Body of pancreas (tissue), 4 donors: ENCODE measurements at regions not wholly inside any gene's neighbourhood (a gene's known extent, or its start where the extent isn't known, plus 50 kb on each side); places are given as distances from the start of the nearest gene placed in this dataset.

Source experiments
- ATAC-seq: fragments of 150-250 bp; one replicate; pipeline ENCODE4 v1.9.1; 2016
- DNase-seq, 4 donors: peaks; one replicate each; pipeline ENCODE4 v3.0.0-alpha.2; 2019
- H3K27ac ChIP-seq, 4 donors: fragments of 200-600 bp; sonication (generic); 1 replicate in 3 of 4; 2 replicates in 1 of 4; pipeline versions ENCODE4 v1.5.1 to v1.6.1; 2016 to 2019; ENCODE audit warnings: mild to moderate bottlenecking in 1 of 4, mixed read lengths in 1 of 4, moderate library complexity in 1 of 4
- H3K27me3 ChIP-seq, 2 donors: fragments of 200-600 bp; sonication (generic); one replicate each; pipeline ENCODE4 v1.6.0; 2016; ENCODE audit warnings: mild to moderate bottlenecking in 1 of 2
- H3K36me3 ChIP-seq, 2 donors: fragments of 200-600 bp; sonication (generic); replicated peaks in 1 of 2; 2 replicates each; pipeline ENCODE4 v1.5.1; 2016; ENCODE audit warnings: low read depth in 2 of 2; ENCODE audit not compliant: insufficient read depth in 1 of 2
- H3K4me1 ChIP-seq: fragments of 200-600 bp; sonication (generic); one replicate; pipeline ENCODE4 v1.6.0; 2016
- H3K4me3 ChIP-seq, 2 donors: fragments of 200-600 bp; sonication (generic); 1 replicate in 1 of 2; 2 replicates in 1 of 2; pipeline ENCODE4 v1.5.1; 2016 to 2019
- H3K9me3 ChIP-seq, 3 donors: fragments of 200-600 bp; sonication (generic); 1 replicate in 2 of 3; 2 replicates in 1 of 3; pipeline ENCODE4 v1.5.1; 2016
- CTCF ChIP-seq, 7 experiments: fragments of 450-650 bp in 4 of 7; fragments of 200-600 bp in 3 of 7; sonication (generic) in 3 of 7; IDR thresholded peaks; one replicate each; pipeline ENCODE4 v1.5.1; 2016 to 2019; ENCODE audit warnings: antibody characterized with exemption in 7 of 7
- POLR2A ChIP-seq, 3 donors: fragments of 450-650 bp; IDR thresholded peaks; one replicate each; pipeline ENCODE4 v1.6.1; 2016; ENCODE audit warnings: antibody characterized with exemption in 3 of 3, mild to moderate bottlenecking in 2 of 3
- WGBS, 2 donors: methylation state at CpG; one replicate each; pipeline ENCODE4 v1.1.5; 2017; 5-methylcytosine and 5-hydroxymethylcytosine counted together
- intact Hi-C: fragments of 100-400 bp; cut with DNase I; formaldehyde crosslinking; loops from one replicate; pipeline ENCODE4 v1.15.1; 2023

- Histone ChIP-seq H3K36me3 (no peaks in the 10 kb centered on the region), H3K4me3 (no peak overlapping the region), H3K27ac (no peak overlapping the region), H3K4me1 (no peaks in the 10 kb centered on the region), H3K27me3 (no peaks in the 10 kb centered on the region), H3K9me3 (peaks cover 0 to 7% (median 0%) of the 10 kb centered on the region in 3 donors)
- ATAC-seq (no peak), DNase-seq (no peak)
- intact Hi-C loops: no loop called here
- no peak for TF ChIP-seq CTCF (IDR thresholded peaks at IDR 0.05)
- no peak for TF ChIP-seq POLR2A (IDR thresholded peaks at IDR 0.05)
- WGBS, 2 donors: 93 to 95% methylated on average over 1 of the region's 1 CpG
These were observed 201.9 kb upstream of the PDE10A start for GRCh38 chr6:165864925-165865324.

GRCh38 chr6:165864218-165864617, 201.2 kb upstream of the PDE10A start:
- TF ChIP-seq CTCF (IDR thresholded peaks at IDR 0.05) (no peak), POLR2A (IDR thresholded peaks at IDR 0.05) (no peak)
- DNase-seq: no peak
- H3K9me3 ChIP-seq: no peaks in the 10 kb centered on the region
- no peaks in the 10 kb centered on the region for H3K4me1 ChIP-seq
- ATAC-seq: no peak
- no peak overlapping the region for H3K4me3 ChIP-seq
- intact Hi-C loops: no loop called here
- no peak overlapping the region for H3K27ac ChIP-seq
- H3K27me3 ChIP-seq: no peaks in the 10 kb centered on the region
- no peaks in the 10 kb centered on the region for H3K36me3 ChIP-seq

- intact Hi-C loops: no loop called here
- no peak for DNase-seq
- Histone ChIP-seq H3K9me3 (no peaks in the 10 kb centered on the region), H3K4me3 (no peak overlapping the region), H3K27me3 (no peaks in the 10 kb centered on the region), H3K27ac (no peak overlapping the region), H3K36me3 (no peaks in the 10 kb centered on the region), H3K4me1 (no peaks in the 10 kb centered on the region)
- no peak for TF ChIP-seq POLR2A (IDR thresholded peaks at IDR 0.05)
- no peak for TF ChIP-seq CTCF (IDR thresholded peaks at IDR 0.05)
- ATAC-seq: no peak
- WGBS, 2 donors: 47 to 70% methylated on average over 3 of the region's 3 CpGs
These were observed 200.8 kb upstream of the PDE10A start for GRCh38 chr6:165863801-165864200.

- intact Hi-C loops: no loop called here
- no peak for ATAC-seq
- Histone ChIP-seq H3K9me3 (no peaks in the 10 kb centered on the region), H3K27ac (no peak overlapping the region), H3K4me3 (no peak overlapping the region), H3K4me1 (no peaks in the 10 kb centered on the region), H3K36me3 (no peaks in the 10 kb centered on the region), H3K27me3 (no peaks in the 10 kb centered on the region)
- no peak for DNase-seq
- WGBS, 2 donors: 70 to 91% methylated on average over 4 of the region's 4 CpGs
- TF ChIP-seq CTCF (IDR thresholded peaks at IDR 0.05) (no peak), POLR2A (IDR thresholded peaks at IDR 0.05) (no peak)
These were observed 199.8 kb upstream of the PDE10A start for GRCh38 chr6:165862813-165863212.

GRCh38 chr6:165861226-165861625, 198.2 kb upstream of the PDE10A start:
- intact Hi-C loops: no loop called here
- 50% methylated on average over 6 of the region's 6 CpGs for WGBS, 2 donors
- no peaks in the 10 kb centered on the region for H3K9me3 ChIP-seq
- H3K4me3 ChIP-seq: no peak overlapping the region
- H3K27ac ChIP-seq: no peak overlapping the region
- no peaks in the 10 kb centered on the region for H3K27me3 ChIP-seq
- H3K36me3 ChIP-seq: no peaks in the 10 kb centered on the region
- ATAC-seq (no peak), DNase-seq (no peak)
- H3K4me1 ChIP-seq: no peaks in the 10 kb centered on the region
- TF ChIP-seq CTCF (IDR thresholded peaks at IDR 0.05): no peak
- no peak for TF ChIP-seq POLR2A (IDR thresholded peaks at IDR 0.05)
